ENCODE measurements at regions not wholly inside any gene's neighbourhood (a gene's known extent, or its start where the extent isn't known, plus 50 kb on each side); places are given as distances from the start of the nearest gene placed in this dataset.

DNA sequence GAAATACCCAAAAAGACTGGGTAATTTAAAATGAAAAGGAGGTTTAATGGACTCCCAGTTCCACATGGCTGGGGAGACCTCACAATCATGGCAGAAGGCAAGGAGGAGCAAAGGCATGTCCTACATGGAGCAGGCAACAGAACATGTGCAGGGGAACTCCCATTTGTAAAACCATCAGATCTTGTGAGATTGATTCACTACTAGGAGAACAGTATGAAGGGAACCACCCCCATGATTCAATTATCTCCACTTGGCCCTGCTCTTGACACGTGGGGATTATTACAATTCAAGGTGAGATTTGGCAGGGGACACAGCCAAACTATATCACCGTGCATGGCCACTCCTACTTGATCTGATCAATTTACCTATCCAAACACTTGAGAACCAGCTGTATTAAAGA lies 131.5 kb upstream of the LDB2 start:
- TF ChIP-seq, protein P1, sequence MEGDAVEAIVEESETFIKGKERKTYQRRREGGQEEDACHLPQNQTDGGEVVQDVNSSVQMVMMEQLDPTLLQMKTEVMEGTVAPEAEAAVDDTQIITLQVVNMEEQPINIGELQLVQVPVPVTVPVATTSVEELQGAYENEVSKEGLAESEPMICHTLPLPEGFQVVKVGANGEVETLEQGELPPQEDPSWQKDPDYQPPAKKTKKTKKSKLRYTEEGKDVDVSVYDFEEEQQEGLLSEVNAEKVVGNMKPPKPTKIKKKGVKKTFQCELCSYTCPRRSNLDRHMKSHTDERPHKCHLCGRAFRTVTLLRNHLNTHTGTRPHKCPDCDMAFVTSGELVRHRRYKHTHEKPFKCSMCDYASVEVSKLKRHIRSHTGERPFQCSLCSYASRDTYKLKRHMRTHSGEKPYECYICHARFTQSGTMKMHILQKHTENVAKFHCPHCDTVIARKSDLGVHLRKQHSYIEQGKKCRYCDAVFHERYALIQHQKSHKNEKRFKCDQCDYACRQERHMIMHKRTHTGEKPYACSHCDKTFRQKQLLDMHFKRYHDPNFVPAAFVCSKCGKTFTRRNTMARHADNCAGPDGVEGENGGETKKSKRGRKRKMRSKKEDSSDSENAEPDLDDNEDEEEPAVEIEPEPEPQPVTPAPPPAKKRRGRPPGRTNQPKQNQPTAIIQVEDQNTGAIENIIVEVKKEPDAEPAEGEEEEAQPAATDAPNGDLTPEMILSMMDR (conservative IDR thresholded peaks at IDR 0.05; ENCODE audit: low read length), result no peak
- no peak for TF ChIP-seq EZH2phosphoT487 (IDR thresholded peaks at IDR 0.05; ENCODE audit: borderline replicate concordance)

All from Loucy (cell line).